HTR-8/SVneo (cell line): ENCODE measurements at regions not wholly inside any gene's neighbourhood (a gene's known extent, or its start where the extent isn't known, plus 50 kb on each side); places are given as distances from the start of the nearest gene placed in this dataset.

Source experiments
- DNase-seq: peaks from one replicate; pipeline ENCODE4 v3.0.0; 2011; ENCODE audit warnings: low spot score, mixed read lengths; ENCODE audit not compliant: insufficient read length
- FAIRE-seq: peaks from 2 replicates; lab custom pipeline; 2011; peaks lifted over from hg19 to GRCh38; lab: Jason Lieb, UNC

DNA sequence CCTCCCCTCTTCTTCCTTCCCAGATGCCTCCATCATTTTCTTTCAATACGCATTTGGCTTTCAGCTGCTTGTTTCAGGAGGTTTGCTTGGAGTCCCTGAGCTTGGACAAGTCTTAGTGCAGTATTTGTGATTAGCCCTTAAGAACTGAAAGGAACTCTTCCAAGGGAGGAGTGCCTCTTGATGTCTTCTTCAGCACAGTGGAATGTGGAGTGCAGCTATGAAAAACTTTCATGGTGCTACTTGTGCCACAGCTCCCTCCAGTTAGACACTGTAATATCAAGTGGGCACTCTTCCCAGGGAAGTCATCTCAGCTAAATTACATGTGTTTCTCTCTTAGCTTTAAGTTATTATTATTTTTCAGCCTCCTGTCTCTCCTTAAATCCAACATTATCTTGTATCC, 173.1 kb downstream of the NECTIN3 start:
- no peak for DNase-seq
- no peak for FAIRE-seq

- no peak for DNase-seq
- no peak for FAIRE-seq
Observed at GRCh38 chr3:111246967-111247760, 175.5 kb downstream of the NECTIN3 start.

DNA sequence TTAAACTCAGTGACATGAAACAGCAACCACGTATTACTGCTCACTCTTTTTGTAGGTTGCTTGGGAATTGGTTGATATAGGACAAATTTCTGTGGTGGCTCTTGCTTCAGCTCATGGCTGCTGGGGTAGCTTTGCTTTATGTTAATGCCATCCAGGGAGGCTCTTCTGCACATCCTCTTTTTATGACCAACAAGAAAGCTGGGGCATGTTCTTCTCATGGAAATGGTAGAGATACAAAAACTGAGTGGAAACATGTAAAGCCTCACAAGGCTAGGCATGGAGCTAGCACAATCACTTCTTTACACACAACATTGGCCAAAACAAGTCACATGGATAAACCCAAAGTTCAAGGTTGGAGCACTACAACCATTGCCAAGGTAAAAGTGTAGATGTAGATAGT, 176.8 kb downstream of the NECTIN3 start:
- DNase-seq (no peak), FAIRE-seq (no peak)

GRCh38 chr3:111249421-111249820, 177.8 kb downstream of the NECTIN3 start:
- FAIRE-seq, result no peak

GRCh38 chr3:111252779-111253178, 181.2 kb downstream of the NECTIN3 start:
- FAIRE-seq (no peak), DNase-seq (no peak)

More at GRCh38 chr3:111249421-111249820, 177.8 kb downstream of the NECTIN3 start:
- DNase-seq, result no peak

DNA sequence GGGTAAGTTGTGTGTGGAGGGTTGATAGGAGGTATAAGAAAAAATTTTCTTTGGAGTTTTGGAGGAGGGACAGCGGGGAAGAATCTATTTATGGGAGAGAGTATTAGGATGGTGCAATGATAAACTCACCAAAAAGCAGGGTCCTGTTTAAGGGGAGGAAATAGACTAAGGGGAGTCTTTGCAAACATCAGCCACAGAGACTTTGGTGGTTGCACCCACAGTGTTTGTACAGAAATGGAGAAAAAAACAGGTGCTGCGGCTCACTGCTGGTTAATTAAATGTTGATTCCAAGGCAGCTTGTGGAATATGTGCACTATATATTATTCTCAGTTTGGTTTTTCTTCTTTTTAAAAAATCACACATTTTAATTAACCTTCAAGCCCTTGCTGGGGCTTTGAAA, 182.1 kb downstream of the NECTIN3 start:
- no peak for DNase-seq
- FAIRE-seq, result no peak

GRCh38 chr3:111260878-111261277, 189.3 kb downstream of the NECTIN3 start:
- no peak for DNase-seq
- FAIRE-seq, result no peak

GRCh38 chr3:111269777-111270176, 198.2 kb downstream of the NECTIN3 start:
- no peak for FAIRE-seq
- no peak for DNase-seq

GRCh38 chr3:111277226-111277625, 205.6 kb downstream of the NECTIN3 start:
- DNase-seq (peak; percentile 8), FAIRE-seq (no peak)

GRCh38 chr3:111278959-111279358, 207.3 kb downstream of the NECTIN3 start:
- no peak for FAIRE-seq

DNA sequence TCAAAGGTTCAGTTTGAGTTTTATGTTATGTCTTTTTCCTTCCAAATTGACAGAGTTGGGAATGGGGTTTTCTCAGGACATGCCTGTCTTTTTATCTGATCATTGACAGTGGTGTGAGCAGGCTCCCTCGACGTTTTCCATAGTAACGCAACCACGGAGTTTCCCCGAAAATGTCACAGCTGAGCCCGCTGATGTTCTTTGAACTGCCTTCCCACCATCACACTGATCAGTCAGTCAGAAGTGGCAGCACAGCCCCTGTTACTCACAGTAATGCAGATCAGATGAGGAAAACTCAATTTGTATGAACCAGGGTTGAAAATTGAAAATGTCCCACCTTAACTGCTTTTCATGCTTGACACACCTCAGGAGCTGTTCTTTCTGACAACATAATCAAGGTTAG, 210.4 kb downstream of the NECTIN3 start:
- DNase-seq, result no peak
- no peak for FAIRE-seq

More at GRCh38 chr3:111278959-111279358, 207.3 kb downstream of the NECTIN3 start:
- DNase-seq, result no peak

GRCh38 chr3:111283165-111283564, 211.5 kb downstream of the NECTIN3 start:
- FAIRE-seq (no peak), DNase-seq (no peak)

- no peak for FAIRE-seq
Observed at GRCh38 chr3:111284503-111285183, 213.0 kb downstream of the NECTIN3 start.

DNA sequence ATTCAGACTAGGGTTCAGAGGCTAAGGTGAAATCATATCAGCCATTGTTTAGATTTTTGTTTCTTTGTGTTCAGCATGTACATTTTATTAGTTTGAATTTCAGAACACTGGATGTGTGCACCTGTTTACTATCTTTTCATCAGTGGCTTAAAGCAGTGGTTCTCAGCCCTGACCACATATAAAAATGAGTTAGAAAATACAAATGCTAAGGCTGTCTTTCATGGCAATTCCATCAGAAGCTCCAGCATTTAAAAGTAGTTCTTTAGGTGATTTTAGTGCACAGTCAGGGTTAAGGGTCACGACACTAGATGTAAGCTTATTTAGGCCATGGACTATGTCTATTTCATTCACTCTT, 213.5 kb downstream of the NECTIN3 start:
- FAIRE-seq (no peak), DNase-seq (no peak)

More at GRCh38 chr3:111284503-111285183, 213.0 kb downstream of the NECTIN3 start:
- DNase-seq, result no peak

DNA sequence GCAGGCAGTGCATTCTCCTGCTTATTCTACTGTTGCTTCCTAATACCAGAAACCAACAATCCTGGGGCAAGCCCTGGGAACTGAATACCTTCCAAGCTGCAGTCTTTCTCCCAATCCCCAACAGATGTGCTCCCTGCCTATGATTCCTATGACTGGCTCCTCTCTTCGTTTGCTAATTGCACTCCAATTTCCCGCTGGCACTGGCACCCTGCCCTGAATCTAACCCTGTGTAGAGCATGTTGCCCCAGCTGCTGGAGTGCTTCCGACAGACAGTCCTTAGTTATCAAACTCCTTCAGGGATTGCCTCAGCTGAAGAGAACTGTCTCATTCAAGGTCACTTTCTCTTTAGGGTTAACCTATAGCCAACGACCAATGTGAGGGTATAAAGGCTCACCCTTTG, 214.1 kb downstream of the NECTIN3 start:
- DNase-seq (no peak), FAIRE-seq (no peak)

- DNase-seq (no peak), FAIRE-seq (no peak)
Observed at GRCh38 chr3:111286746-111287145, 215.1 kb downstream of the NECTIN3 start.

GRCh38 chr3:111292117-111292516, 220.5 kb downstream of the NECTIN3 start:
- FAIRE-seq, result no peak
- DNase-seq, result no peak

DNA sequence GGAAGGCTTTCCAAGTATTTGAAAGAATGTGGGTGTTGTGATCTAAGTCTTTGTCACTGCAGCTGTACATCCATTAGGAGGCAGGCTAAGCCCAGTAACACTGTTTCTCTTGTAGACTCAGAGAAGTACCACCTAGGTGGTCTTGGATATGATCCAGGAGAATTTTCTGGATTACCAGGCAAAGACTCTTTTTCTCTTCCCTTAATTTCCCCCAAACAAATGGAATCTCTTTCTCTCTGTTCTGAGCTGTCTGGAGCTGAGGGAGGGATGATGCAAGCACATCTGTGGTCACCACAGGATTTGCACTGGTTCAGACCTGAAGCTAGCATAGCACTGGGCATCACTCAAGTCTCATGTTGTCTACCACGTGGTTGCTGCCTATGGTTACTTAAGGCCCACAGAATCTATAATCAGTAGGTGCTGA, 227.6 kb downstream of the NECTIN3 start:
- DNase-seq (no peak), FAIRE-seq (no peak)

DNA sequence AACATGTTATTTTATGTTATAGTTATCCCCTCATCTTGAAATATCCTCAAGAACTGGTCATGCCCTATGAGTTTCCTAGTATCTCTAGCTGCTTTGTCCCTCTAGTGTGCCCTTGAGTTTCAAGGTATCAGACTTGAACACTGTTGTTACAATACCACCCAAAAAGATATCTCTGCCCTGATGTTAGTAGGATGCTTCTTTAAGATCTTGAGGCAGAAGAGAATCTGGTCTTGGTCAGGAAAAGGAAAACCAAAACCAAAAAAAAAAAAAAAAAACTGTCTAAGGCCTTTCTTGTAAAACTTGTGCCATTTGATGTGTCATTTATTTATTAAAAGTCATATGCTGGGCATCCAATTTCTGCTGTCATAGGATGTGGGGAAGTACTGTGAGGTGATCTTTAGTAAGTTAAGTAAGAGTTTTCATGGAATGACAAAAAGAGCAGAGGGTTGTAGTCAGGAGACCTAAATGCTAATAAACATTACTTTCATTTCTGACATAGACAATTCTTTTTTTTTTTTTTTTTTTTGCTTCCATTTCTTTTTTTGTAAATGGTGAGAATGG, 229.7 kb downstream of the NECTIN3 start:
- DNase-seq (no peak), FAIRE-seq (no peak)

- FAIRE-seq, result no peak
Observed at GRCh38 chr3:111302063-111302462, 230.4 kb downstream of the NECTIN3 start.

GRCh38 chr3:111303760-111304159, 232.1 kb downstream of the NECTIN3 start:
- no peak for FAIRE-seq
- DNase-seq, result no peak

More at GRCh38 chr3:111302063-111302462, 230.4 kb downstream of the NECTIN3 start:
- no peak for DNase-seq
